Endothelial cell (in vitro differentiated cells): ENCODE measurements at regions not wholly inside any gene's neighbourhood (a gene's known extent, or its start where the extent isn't known, plus 50 kb on each side); places are given as distances from the start of the nearest gene placed in this dataset.

Experiments used
- DNase-seq: peaks from one replicate; pipeline ENCODE4 v3.0.0; 2021; ENCODE audit warnings: low spot score
- H3K27ac Mint-ChIP-seq: one replicate; pipeline ENCODE4 v1.8.0; 2021; ENCODE audit warnings: mixed read lengths, inconsistent platforms; ENCODE audit not compliant: unreplicated experiment
- H3K27me3 Mint-ChIP-seq: one replicate; pipeline ENCODE4 v1.8.0; 2021; ENCODE audit warnings: mild to moderate bottlenecking, moderate library complexity, mixed read lengths, inconsistent platforms; ENCODE audit not compliant: unreplicated experiment
- H3K36me3 Mint-ChIP-seq: one replicate; pipeline ENCODE4 v1.8.0; 2021; ENCODE audit warnings: mild to moderate bottlenecking, low read depth, mixed read lengths, inconsistent platforms; ENCODE audit not compliant: unreplicated experiment
- H3K4me1 Mint-ChIP-seq: one replicate; pipeline ENCODE4 v1.8.0; 2021; ENCODE audit warnings: mild to moderate bottlenecking, mixed read lengths, inconsistent platforms; ENCODE audit not compliant: unreplicated experiment
- H3K4me3 Mint-ChIP-seq: one replicate; pipeline ENCODE4 v1.8.0; 2021; ENCODE audit warnings: mild to moderate bottlenecking, mixed read lengths, inconsistent platforms; ENCODE audit not compliant: unreplicated experiment
- H3K9me3 Mint-ChIP-seq: one replicate; pipeline ENCODE4 v1.8.0; 2021; ENCODE audit warnings: mixed read lengths, inconsistent platforms; ENCODE audit not compliant: unreplicated experiment
- TF ChIP-seq, protein P1 (sequence below): fragments of 200-600 bp; sonication (generic); IDR thresholded peaks from one replicate; pipeline ENCODE4 v1.5.0; 2021; ENCODE audit warnings: antibody characterized with exemption; ENCODE audit not compliant: unreplicated experiment

DNA sequence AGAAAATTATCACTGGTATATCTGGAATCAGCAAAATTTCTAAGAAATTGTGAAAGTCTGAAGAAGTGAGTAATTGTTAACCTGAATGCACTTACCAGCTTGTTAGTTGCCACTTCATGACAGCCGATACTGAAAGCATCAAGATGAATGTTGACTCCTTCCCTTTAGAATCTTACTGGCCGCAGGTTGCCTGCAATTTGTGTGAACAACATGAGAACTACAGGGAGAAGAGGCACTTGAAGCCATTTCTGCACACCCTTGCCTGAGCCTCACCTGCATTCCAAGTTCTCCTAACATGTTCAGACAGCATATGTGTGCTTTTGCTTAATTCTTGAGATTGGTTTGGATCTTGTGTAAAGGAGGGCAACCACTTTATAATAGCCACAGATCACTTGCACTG, 59.2 kb upstream of the SSX2IP start:
- no peak overlapping the region for H3K27ac Mint-ChIP-seq
- H3K4me1 Mint-ChIP-seq, result peaks cover 3% of the 10 kb centered on the region
- TF ChIP-seq, protein P1, sequence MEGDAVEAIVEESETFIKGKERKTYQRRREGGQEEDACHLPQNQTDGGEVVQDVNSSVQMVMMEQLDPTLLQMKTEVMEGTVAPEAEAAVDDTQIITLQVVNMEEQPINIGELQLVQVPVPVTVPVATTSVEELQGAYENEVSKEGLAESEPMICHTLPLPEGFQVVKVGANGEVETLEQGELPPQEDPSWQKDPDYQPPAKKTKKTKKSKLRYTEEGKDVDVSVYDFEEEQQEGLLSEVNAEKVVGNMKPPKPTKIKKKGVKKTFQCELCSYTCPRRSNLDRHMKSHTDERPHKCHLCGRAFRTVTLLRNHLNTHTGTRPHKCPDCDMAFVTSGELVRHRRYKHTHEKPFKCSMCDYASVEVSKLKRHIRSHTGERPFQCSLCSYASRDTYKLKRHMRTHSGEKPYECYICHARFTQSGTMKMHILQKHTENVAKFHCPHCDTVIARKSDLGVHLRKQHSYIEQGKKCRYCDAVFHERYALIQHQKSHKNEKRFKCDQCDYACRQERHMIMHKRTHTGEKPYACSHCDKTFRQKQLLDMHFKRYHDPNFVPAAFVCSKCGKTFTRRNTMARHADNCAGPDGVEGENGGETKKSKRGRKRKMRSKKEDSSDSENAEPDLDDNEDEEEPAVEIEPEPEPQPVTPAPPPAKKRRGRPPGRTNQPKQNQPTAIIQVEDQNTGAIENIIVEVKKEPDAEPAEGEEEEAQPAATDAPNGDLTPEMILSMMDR, result no peak
- H3K4me3 Mint-ChIP-seq, result no peak overlapping the region
- no peaks in the 10 kb centered on the region for H3K36me3 Mint-ChIP-seq
- no peaks in the 10 kb centered on the region for H3K27me3 Mint-ChIP-seq
- H3K9me3 Mint-ChIP-seq, result no peaks in the 10 kb centered on the region
- DNase-seq, result no peak

DNA sequence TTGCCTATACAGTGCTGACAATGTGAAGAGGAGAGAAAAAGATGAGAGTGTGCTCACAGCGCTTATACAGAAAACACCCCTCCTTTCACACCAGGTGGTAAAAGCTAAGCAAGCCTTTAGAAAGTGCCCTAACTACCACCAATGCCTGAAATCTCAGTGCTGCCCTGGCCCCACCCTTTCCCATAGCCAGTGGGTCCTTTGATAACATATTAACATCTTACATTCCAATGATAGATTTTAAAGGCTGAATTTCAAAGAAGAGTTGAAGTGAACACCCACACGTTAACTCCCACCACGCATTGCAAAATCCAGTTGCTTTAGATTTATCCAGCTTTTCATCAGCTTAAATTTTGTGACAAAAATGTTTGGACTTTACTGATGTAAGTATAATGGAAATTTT, 58.1 kb upstream of the SSX2IP start:
- H3K4me1 Mint-ChIP-seq, result peaks cover 3% of the 10 kb centered on the region
- no peaks in the 10 kb centered on the region for H3K9me3 Mint-ChIP-seq
- no peak for DNase-seq
- no peak overlapping the region for H3K4me3 Mint-ChIP-seq
- H3K36me3 Mint-ChIP-seq, result no peaks in the 10 kb centered on the region
- TF ChIP-seq, protein P1, result no peak
- no peaks in the 10 kb centered on the region for H3K27me3 Mint-ChIP-seq
- no peak overlapping the region for H3K27ac Mint-ChIP-seq

DNA sequence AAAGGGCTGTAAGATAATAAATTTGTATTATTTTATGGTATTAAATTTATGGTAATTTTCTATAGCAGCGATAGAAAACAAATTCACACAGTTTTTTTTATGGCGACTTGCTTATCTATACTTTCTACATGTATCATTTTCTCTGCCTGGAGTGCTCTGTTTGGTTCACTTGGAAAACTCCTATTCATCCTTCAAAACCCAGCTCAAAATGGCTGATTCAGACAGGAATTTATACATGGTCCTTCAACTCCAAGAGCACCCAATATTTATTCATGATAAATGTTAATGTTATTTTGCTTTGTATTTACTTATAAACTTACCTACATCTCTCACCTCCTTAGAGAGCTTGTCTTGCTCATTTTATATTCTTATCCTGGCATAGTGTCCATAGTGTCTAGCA, 55.6 kb upstream of the SSX2IP start:
- Mint-ChIP-seq H3K4me1 (no peaks in the 10 kb centered on the region), H3K36me3 (no peaks in the 10 kb centered on the region), H3K27ac (no peak overlapping the region), H3K4me3 (no peak overlapping the region), H3K9me3 (no peaks in the 10 kb centered on the region), H3K27me3 (peaks cover 2% of the 10 kb centered on the region)
- TF ChIP-seq, protein P1, result no peak
- no peak for DNase-seq

DNA sequence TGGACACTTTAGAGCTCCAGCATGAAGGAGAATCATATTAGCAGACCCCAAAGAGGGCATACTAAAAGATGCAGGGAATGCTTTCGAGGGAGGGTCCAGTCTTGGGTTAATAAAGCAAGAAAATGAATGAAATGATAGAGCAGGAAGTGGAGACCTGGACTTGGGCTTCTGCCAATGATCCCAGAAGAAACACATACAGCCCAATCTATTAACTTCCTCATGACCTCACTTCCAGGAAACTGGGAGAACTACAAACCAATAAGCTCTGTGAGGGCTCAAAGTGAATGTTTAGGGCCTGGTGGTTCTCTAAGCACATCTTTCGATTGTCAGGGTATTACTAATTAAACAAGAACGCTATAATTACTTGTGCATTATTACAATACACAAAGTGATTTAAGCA, 53.6 kb upstream of the SSX2IP start:
- no peaks in the 10 kb centered on the region for H3K4me1 Mint-ChIP-seq
- H3K9me3 Mint-ChIP-seq, result no peaks in the 10 kb centered on the region
- no peaks in the 10 kb centered on the region for H3K36me3 Mint-ChIP-seq
- TF ChIP-seq, protein P1, result no peak
- H3K27ac Mint-ChIP-seq, result no peak overlapping the region
- H3K27me3 Mint-ChIP-seq, result peaks cover 2% of the 10 kb centered on the region
- H3K4me3 Mint-ChIP-seq, result no peak overlapping the region
- DNase-seq, result no peak

DNA sequence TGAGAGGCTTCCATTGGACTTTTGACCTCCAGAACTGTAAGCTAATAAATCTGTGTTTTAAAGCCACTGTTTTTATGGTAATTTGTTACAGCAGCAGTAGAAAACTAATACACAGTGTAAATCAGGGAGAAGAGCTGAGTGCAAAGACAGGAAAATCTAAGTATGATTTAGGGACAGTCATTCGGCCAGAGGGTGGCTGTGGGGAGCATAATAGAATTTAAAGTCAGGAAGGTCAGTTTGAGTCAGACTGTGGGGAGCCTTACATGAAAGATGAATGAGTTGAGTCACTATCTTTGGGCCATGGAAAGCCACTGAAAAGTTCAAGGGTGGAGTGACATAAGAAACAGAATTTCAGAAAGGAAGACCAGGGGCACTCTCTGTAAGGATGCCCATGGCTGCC, 52.4 kb upstream of the SSX2IP start:
- Mint-ChIP-seq H3K4me1 (peaks cover 4% of the 10 kb centered on the region), H3K9me3 (no peaks in the 10 kb centered on the region), H3K27me3 (peaks cover 2% of the 10 kb centered on the region), H3K36me3 (no peaks in the 10 kb centered on the region), H3K27ac (no peak overlapping the region), H3K4me3 (no peak overlapping the region)
- no peak for DNase-seq
- TF ChIP-seq, protein P1, result no peak
